ENCODE measurements at regions not wholly inside any gene's neighbourhood (a gene's known extent, or its start where the extent isn't known, plus 50 kb on each side); places are given as distances from the start of the nearest gene placed in this dataset.
A peak's percentile ranks its signal among the peaks of the same experiment; 100 is the strongest.

GRCh38 chr10:20502903-20503585, 394.1 kb downstream of the NEBL start:
- Histone ChIP-seq H3K27me3 (no peaks in the 10 kb centered on the region), H3K27ac (no peak overlapping the region), H3K36me3 (no peaks in the 10 kb centered on the region), H3K4me3 (no peak overlapping the region), H3K9me3 (no peaks in the 10 kb centered on the region), H3K9ac (ENCODE audit: low read depth in 2 of 2, low read length in 2 of 2) (no peak overlapping the region), H3K4me1 (peaks cover 7% of the 10 kb centered on the region)
- intact Hi-C loops (cut with DNase I): no loop called here
- DNase-seq: peak; percentile 25
- TF ChIP-seq CTCF (IDR thresholded peaks at IDR 0.05): no peak

GRCh38 chr10:20494474-20494873, 402.6 kb downstream of the NEBL start:
- H3K4me1 ChIP-seq: no peaks in the 10 kb centered on the region
- no peak overlapping the region for H3K9ac ChIP-seq (ENCODE audit: low read depth in 2 of 2, low read length in 2 of 2)
- TF ChIP-seq CTCF (IDR thresholded peaks at IDR 0.05): no peak
- no peak overlapping the region for H3K27ac ChIP-seq
- no peaks in the 10 kb centered on the region for H3K9me3 ChIP-seq
- no peaks in the 10 kb centered on the region for H3K36me3 ChIP-seq
- no peak for DNase-seq
- intact Hi-C loops (cut with DNase I): no loop called here
- no peaks in the 10 kb centered on the region for H3K27me3 ChIP-seq
- no peak overlapping the region for H3K4me3 ChIP-seq

GRCh38 chr10:20492447-20492846, 404.7 kb downstream of the NEBL start:
- intact Hi-C loops (cut with DNase I): no loop called here
- Histone ChIP-seq H3K4me1 (no peaks in the 10 kb centered on the region), H3K9me3 (no peaks in the 10 kb centered on the region), H3K27me3 (no peaks in the 10 kb centered on the region), H3K36me3 (no peaks in the 10 kb centered on the region), H3K27ac (no peak overlapping the region), H3K4me3 (no peak overlapping the region), H3K9ac (ENCODE audit: low read depth in 2 of 2, low read length in 2 of 2) (no peak overlapping the region)
- TF ChIP-seq CTCF (IDR thresholded peaks at IDR 0.05): no peak
- DNase-seq: no peak

- H3K27ac ChIP-seq: no peak overlapping the region
- no peak for DNase-seq
- no peaks in the 10 kb centered on the region for H3K9me3 ChIP-seq
- H3K4me3 ChIP-seq: no peak overlapping the region
- no peaks in the 10 kb centered on the region for H3K4me1 ChIP-seq
- H3K36me3 ChIP-seq: no peaks in the 10 kb centered on the region
- TF ChIP-seq CTCF (IDR thresholded peaks at IDR 0.05): no peak
- H3K9ac ChIP-seq (ENCODE audit: low read depth in 2 of 2, low read length in 2 of 2): no peak overlapping the region
- intact Hi-C loops (cut with DNase I): no loop called here
- no peaks in the 10 kb centered on the region for H3K27me3 ChIP-seq
Measured at GRCh38 chr10:20489961-20490360, 407.1 kb downstream of the NEBL start.

- DNase-seq: no peak
- Histone ChIP-seq H3K9me3 (no peaks in the 10 kb centered on the region), H3K36me3 (no peaks in the 10 kb centered on the region), H3K4me1 (no peaks in the 10 kb centered on the region), H3K27ac (no peak overlapping the region), H3K27me3 (no peaks in the 10 kb centered on the region), H3K9ac (ENCODE audit: low read depth in 2 of 2, low read length in 2 of 2) (no peak overlapping the region), H3K4me3 (no peak overlapping the region)
- TF ChIP-seq CTCF (IDR thresholded peaks at IDR 0.05): no peak
- intact Hi-C loops (cut with DNase I): no loop called here
Measured at GRCh38 chr10:20486791-20487190, 410.3 kb downstream of the NEBL start.
